ENCODE measurements at regions not wholly inside any gene's neighbourhood (a gene's known extent, or its start where the extent isn't known, plus 50 kb on each side); places are given as distances from the start of the nearest gene placed in this dataset.
"Not testable (repeated sequence)": the region's sequence is repeated elsewhere in the genome, so short reads cannot be mapped to it uniquely, and the experiment has no call there.

DNA sequence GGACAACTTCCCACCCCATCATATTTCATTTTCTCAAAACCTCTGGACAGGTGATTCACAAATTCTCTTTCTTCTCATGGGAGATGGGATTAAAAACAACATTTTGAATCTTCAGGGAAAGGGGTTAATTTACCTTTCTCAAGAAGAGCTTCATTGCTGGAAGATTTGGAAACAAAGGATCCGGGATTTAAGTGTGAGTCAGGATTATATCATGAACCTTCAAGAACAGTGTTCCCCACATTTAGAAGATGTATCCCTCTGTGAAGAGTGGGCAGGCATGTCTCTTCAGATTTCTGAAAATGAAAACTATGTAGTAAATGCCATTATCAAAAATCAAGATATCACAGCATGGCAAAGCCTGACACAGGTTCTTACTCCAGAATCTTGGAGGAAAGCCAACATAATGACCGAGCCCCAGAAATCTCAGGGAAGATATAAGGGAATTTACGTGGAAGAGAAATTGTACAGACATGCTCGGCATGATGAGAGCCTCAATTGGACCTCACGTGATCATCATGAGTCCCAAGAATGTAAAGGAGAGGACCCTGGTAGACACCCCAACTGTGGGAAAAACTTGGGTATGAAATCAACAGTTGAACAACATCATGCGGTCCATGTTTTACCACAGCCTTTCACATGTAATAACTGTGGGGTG lies 99.5 kb upstream of the GPR39 start:
- not testable (repeated sequence) for H3K9ac ChIP-seq; H3K36me3 ChIP-seq (ENCODE audit: control insufficient read depth, insufficient read depth, low read length); H3K4me1 ChIP-seq; H3K4me2 ChIP-seq (ENCODE audit: low read length); H3K27ac ChIP-seq; H3K9me3 ChIP-seq (ENCODE audit: control insufficient read depth, low read length); H3K4me3 ChIP-seq (ENCODE audit: low read depth, low read length); H3K79me2 ChIP-seq; H2AFZ ChIP-seq; H3K27me3 ChIP-seq (ENCODE audit: control insufficient read depth, insufficient read depth, low read length)

DNA sequence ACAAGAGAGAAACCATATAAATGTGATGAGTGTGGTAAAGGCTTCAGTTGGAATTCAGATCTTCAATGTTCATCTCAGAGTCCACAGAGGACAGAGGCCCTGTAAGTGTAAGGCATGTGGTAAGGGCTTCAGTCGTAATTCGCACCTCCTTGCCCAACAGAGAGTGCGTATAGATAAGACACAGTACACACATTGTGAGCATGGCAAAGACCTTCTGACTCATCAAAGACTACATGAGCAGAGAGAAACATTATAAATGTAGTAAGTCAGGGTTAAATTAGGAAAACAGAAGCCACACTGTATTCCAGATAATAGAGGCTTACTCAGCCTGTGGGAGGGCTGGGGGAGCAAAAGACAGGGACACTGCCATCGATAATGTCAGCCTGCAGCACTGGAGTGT lies 98.1 kb upstream of the GPR39 start:
- not testable (repeated sequence) for H3K4me2 ChIP-seq (ENCODE audit: low read length); H3K27ac ChIP-seq; H3K4me3 ChIP-seq (ENCODE audit: low read depth, low read length); H3K36me3 ChIP-seq (ENCODE audit: control insufficient read depth, insufficient read depth, low read length); H3K9me3 ChIP-seq (ENCODE audit: control insufficient read depth, low read length); H3K79me2 ChIP-seq; H3K4me1 ChIP-seq; H2AFZ ChIP-seq; H3K27me3 ChIP-seq (ENCODE audit: control insufficient read depth, insufficient read depth, low read length); H3K9ac ChIP-seq

DNA sequence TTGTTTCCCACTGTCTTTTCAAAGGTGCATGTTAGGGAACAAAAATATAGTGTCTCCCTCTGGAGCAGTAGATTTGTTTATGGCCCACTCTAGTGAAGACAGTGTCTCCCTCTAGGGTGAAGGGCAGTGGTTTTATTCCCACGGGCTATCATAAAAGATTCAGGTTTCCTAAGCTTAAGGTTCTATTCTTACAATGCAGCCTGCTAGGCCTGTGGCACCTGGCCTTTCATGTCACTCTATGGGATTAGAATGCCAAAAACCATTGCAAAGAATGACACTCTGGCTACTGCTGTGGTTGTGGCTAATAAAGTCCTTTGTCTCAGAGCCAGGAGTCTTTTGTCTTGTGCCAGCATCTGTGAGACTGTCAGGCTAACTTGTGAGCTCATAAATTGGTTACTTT lies 92.6 kb upstream of the GPR39 start:
- H3K4me2 ChIP-seq (ENCODE audit: low read length); H2AFZ ChIP-seq; H3K4me1 ChIP-seq; H3K27me3 ChIP-seq (ENCODE audit: control insufficient read depth, insufficient read depth, low read length); H3K27ac ChIP-seq; H3K4me3 ChIP-seq (ENCODE audit: low read depth, low read length); H3K36me3 ChIP-seq (ENCODE audit: control insufficient read depth, insufficient read depth, low read length); H3K9me3 ChIP-seq (ENCODE audit: control insufficient read depth, low read length); H3K79me2 ChIP-seq; H3K9ac ChIP-seq: not testable (repeated sequence)

DNA sequence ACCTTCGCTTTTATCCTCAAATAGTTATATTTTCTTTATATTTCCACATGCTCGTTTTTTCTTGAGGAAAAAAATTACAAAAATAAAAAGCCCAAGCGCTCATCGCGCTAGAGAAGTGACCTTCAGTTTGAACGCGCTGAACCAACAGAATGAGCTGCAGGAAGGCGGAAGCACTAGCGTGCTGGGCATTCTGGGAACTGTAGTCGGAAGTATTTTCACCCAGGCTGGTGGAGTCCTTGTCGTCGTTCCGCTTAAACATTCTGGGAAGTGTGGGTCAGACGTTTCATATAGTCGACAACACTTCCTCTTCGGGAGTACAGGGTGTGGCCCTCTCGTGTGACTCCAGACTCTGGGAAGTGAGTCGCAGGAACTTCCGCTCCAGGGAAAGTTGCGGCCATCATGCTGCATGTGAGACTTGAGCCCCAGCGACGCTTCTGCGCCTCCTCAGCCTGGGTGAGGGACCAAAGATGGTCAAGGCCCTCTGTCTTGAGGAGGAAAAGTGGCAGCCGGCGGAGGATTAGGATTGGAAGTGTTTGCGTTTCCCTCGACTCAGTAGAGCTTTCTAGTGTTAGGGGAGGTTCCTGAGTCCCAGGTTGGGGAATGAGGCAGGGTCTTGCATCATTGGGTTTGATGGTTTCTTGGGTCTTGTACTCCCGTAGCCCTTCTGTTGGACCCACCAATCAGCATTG lies 84.1 kb upstream of the GPR39 start:
- not testable (repeated sequence) for H2AFZ ChIP-seq; H3K27ac ChIP-seq; H3K36me3 ChIP-seq (ENCODE audit: control insufficient read depth, insufficient read depth, low read length)

GRCh38 chr2:132337135-132337534 lies 79.5 kb upstream of the GPR39 start:
- not testable (repeated sequence) for H3K36me3 ChIP-seq (ENCODE audit: control insufficient read depth, insufficient read depth, low read length); H3K4me3 ChIP-seq (ENCODE audit: low read depth, low read length); H3K27me3 ChIP-seq (ENCODE audit: control insufficient read depth, insufficient read depth, low read length); H2AFZ ChIP-seq; H3K9me3 ChIP-seq (ENCODE audit: control insufficient read depth, low read length); H3K9ac ChIP-seq; H3K79me2 ChIP-seq; H3K4me1 ChIP-seq; H3K27ac ChIP-seq; H3K4me2 ChIP-seq (ENCODE audit: low read length)

More for the DNA sequence above, 84.1 kb upstream of the GPR39 start:
- H3K4me2 ChIP-seq (ENCODE audit: low read length); H3K79me2 ChIP-seq; H3K4me3 ChIP-seq (ENCODE audit: low read depth, low read length); H3K27me3 ChIP-seq (ENCODE audit: control insufficient read depth, insufficient read depth, low read length); H3K4me1 ChIP-seq; H3K9ac ChIP-seq; H3K9me3 ChIP-seq (ENCODE audit: control insufficient read depth, low read length): not testable (repeated sequence)

DNA sequence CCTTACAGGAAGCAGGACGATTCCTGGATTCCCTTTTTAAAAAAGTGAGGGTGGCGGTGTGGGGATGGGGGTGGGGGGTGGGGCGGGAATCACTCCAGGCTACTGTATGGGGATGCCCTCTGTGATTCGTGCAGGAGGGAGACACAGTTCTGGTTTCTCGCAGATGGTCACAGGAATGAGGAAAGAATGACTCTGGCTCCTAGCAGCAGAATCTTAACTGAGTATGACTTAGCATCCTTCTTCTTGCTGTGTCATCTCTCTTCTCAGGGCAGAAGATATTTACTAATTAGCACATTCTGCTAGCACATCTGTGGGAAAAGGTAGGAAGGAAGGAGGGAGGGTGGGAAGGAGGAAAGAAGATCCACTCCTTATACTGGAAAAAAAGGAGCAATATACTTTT lies 78.8 kb upstream of the GPR39 start:
- not testable (repeated sequence) for H3K4me2 ChIP-seq (ENCODE audit: low read length); H3K4me3 ChIP-seq (ENCODE audit: low read depth, low read length); H3K9ac ChIP-seq; H2AFZ ChIP-seq; H3K79me2 ChIP-seq; H3K27ac ChIP-seq; H3K36me3 ChIP-seq (ENCODE audit: control insufficient read depth, insufficient read depth, low read length); H3K4me1 ChIP-seq; H3K27me3 ChIP-seq (ENCODE audit: control insufficient read depth, insufficient read depth, low read length); H3K9me3 ChIP-seq (ENCODE audit: control insufficient read depth, low read length)

DNA sequence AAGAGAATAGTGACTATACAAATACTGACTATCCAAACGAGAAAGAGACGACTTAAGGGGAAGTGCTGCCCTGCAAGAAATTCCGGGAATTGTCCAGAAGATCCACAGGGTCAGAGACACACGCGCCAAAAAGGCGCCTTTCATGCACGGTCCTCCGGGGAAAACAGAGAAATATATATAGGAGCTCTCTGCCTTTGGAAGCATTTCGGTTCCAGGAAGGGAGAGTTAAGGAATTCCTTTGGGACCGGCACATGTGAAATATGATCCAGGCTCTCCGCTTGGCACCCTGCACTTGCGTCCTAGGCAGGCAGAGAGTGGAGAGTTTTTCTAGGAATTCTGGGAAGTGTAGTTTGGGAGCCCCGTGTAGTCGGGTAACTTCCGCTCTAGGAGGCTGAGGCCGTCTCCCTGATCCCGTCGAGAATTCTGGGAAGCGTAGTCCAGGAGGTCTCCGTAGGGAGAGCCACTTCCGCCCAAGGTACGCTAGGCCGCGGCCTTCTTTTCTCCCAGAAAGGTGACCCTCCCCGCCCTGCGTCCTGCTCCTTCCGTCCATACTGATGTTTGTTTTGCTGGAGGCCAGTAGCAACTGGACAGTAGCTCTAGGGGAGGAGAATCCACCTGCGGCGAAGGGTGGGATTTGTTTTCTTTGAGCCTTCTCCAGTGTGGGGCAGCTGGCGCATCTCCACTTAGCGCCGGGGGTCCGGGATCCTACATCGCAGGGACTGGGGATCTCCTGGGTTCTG lies 69.4 kb upstream of the GPR39 start:
- peak overlapping the region; percentile 52 for H3K4me3 ChIP-seq (ENCODE audit: low read depth, low read length)
- not testable (repeated sequence) for H3K9me3 ChIP-seq (ENCODE audit: control insufficient read depth, low read length); H3K4me1 ChIP-seq; H3K36me3 ChIP-seq (ENCODE audit: control insufficient read depth, insufficient read depth, low read length); H3K79me2 ChIP-seq; H3K27me3 ChIP-seq (ENCODE audit: control insufficient read depth, insufficient read depth, low read length)
- peak overlapping the region; percentile 77 for H3K27ac ChIP-seq
- peak overlapping the region; percentile 57 for H3K9ac ChIP-seq
- peak overlapping the region; percentile 94 for H2AFZ ChIP-seq
- peak overlapping the region; percentile 59 for H3K4me2 ChIP-seq (ENCODE audit: low read length)

DNA sequence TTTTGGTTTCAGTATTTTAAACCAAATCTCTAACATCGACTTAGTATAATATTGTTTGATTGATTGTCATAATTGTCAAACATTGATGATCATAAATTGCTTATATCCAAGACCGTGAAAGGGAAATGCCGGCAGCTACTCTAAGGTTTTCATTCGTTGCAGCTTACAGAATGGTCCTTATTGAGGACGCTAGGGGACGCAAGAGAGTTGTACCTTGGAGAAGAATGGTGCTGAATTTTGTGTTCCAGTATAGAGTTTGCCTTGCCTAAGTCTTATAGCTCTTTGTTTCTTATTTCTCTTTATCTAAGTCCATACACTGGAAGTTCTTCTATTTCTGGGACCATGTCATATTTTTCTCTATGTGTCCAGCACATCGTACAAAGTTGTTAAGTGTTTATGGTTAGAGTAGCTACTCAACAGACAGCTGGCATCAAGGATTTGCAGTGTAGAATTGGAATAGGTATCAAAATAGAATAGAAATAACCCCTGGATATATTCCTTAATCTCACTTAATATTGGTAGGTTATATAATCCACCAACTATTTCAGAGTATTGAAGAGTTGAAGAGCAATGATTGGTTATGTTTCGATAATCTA lies 67.4 kb upstream of the GPR39 start:
- not testable (repeated sequence) for H3K4me2 ChIP-seq (ENCODE audit: low read length); H3K27me3 ChIP-seq (ENCODE audit: control insufficient read depth, insufficient read depth, low read length); H3K4me1 ChIP-seq; H3K9ac ChIP-seq; H3K36me3 ChIP-seq (ENCODE audit: control insufficient read depth, insufficient read depth, low read length); H3K9me3 ChIP-seq (ENCODE audit: control insufficient read depth, low read length); H3K27ac ChIP-seq; H3K79me2 ChIP-seq; H3K4me3 ChIP-seq (ENCODE audit: low read depth, low read length)
- TF ChIP-seq CTCF (IDR thresholded peaks at IDR 0.05) = peak; percentile 81
- peak overlapping the region; percentile 45 for H2AFZ ChIP-seq

DNA sequence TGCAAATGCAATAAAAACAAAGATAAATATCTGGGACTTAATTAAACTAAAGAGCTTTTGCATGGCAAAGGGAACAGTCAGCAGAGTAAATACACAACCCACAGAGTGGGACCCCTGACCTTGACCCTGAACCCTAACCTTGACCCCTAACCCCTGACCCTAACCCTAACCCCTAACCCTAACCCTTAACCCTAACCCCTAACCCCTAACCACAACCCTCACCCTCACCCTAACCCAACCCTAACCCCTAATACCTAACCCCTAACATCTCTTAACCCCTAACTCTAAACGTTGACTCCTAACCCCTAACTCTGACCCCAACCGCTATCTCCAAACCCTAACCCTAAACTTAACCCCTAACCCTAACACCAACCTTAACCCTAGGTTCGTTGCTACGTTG lies 64.9 kb upstream of the GPR39 start:
- H3K27me3 ChIP-seq (ENCODE audit: control insufficient read depth, insufficient read depth, low read length); H3K79me2 ChIP-seq; H3K4me2 ChIP-seq (ENCODE audit: low read length); H3K36me3 ChIP-seq (ENCODE audit: control insufficient read depth, insufficient read depth, low read length); H3K4me1 ChIP-seq; H2AFZ ChIP-seq; H3K9ac ChIP-seq; H3K4me3 ChIP-seq (ENCODE audit: low read depth, low read length); H3K27ac ChIP-seq; H3K9me3 ChIP-seq (ENCODE audit: control insufficient read depth, low read length): not testable (repeated sequence)
